CD4-positive, alpha-beta T cell treated with Interleukin-6 for 4 hours (primary cell): ENCODE measurements at regions not wholly inside any gene's neighbourhood (a gene's known extent, or its start where the extent isn't known, plus 50 kb on each side); places are given as distances from the start of the nearest gene placed in this dataset.
"Not testable (repeated sequence)": the region's sequence is repeated elsewhere in the genome, so short reads cannot be mapped to it uniquely, and the experiment has no call there.

Source experiments
- DNase-seq: peaks from one replicate; pipeline ENCODE4 v3.0.0-alpha.2; 2020; ENCODE audit warnings: mixed read lengths

- DNase-seq, result no peak
Observed at GRCh38 chr2:207331674-207332073, 165.9 kb upstream of the KLF7 start.

- DNase-seq, result no peak
Observed at GRCh38 chr2:207332480-207333212, 166.9 kb upstream of the KLF7 start.

- no peak for DNase-seq
Observed at GRCh38 chr2:207333599-207334300, 168.0 kb upstream of the KLF7 start.

- no peak for DNase-seq
Observed at GRCh38 chr2:207334301-207334623, 168.5 kb upstream of the KLF7 start.

- DNase-seq, result peak; percentile 12
Observed at GRCh38 chr2:207334624-207335371, 169.1 kb upstream of the KLF7 start.

- no peak for DNase-seq
Observed at GRCh38 chr2:207337234-207338219, 171.8 kb upstream of the KLF7 start.

GRCh38 chr2:207338220-207338607, 172.5 kb upstream of the KLF7 start:
- no peak for DNase-seq

GRCh38 chr2:207338610-207339009, 172.9 kb upstream of the KLF7 start:
- no peak for DNase-seq

GRCh38 chr2:207341112-207341750, 175.5 kb upstream of the KLF7 start:
- no peak for DNase-seq

- no peak for DNase-seq
Observed at GRCh38 chr2:207341804-207342203, 176.1 kb upstream of the KLF7 start.

GRCh38 chr2:207344596-207345394, 179.0 kb upstream of the KLF7 start:
- not testable (repeated sequence) for DNase-seq

- no peak for DNase-seq
Observed at GRCh38 chr2:207351171-207351570, 178.6 kb upstream of the CREB1 start.

- DNase-seq, result peak; percentile 28
Observed at GRCh38 chr2:207352978-207353671, 176.6 kb upstream of the CREB1 start.

- no peak for DNase-seq
Observed at GRCh38 chr2:207353836-207354235, 175.9 kb upstream of the CREB1 start.

- no peak for DNase-seq
Observed at GRCh38 chr2:207354462-207354861, 175.3 kb upstream of the CREB1 start.

- no peak for DNase-seq
Observed at GRCh38 chr2:207356567-207356966, 173.2 kb upstream of the CREB1 start.

GRCh38 chr2:207357216-207357615, 172.5 kb upstream of the CREB1 start:
- no peak for DNase-seq

- DNase-seq, result no peak
Observed at GRCh38 chr2:207362716-207363115, 167.0 kb upstream of the CREB1 start.

GRCh38 chr2:207363761-207364290, 165.9 kb upstream of the CREB1 start:
- no peak for DNase-seq

- DNase-seq, result no peak
Observed at GRCh38 chr2:207370646-207371045, 159.1 kb upstream of the CREB1 start.
